Psoas muscle (tissue), 7 donors: ENCODE measurements at regions not wholly inside any gene's neighbourhood (a gene's known extent, or its start where the extent isn't known, plus 50 kb on each side); places are given as distances from the start of the nearest gene placed in this dataset.

ENCODE experiments used
- ATAC-seq, 4 donors: fragments of 200-7000 bp; cut with Tn5 transposase; one replicate each; pipeline ENCODE4 v1.9.1; 2020; ENCODE audit warnings: moderate library complexity in 3 of 4, mild to moderate bottlenecking in 2 of 4
- DNase-seq, 2 donors: peaks; one replicate each; pipeline ENCODE4 v3.0.0-alpha.2; 2020
- H3K27ac ChIP-seq: fragments of 200-600 bp; one replicate; pipeline ENCODE4 v1.8.0; 2022
- H3K27me3 ChIP-seq, 3 donors: fragments of 200-600 bp in 1 of 3; one replicate each; pipeline versions ENCODE4 v1.6.1 to v1.8.0; 2013 to 2022; ENCODE audit warnings: low read length in 2 of 3, mild to moderate bottlenecking in 2 of 3, moderate library complexity in 1 of 3; ENCODE audit not compliant: insufficient read depth in 3 of 3
- H3K36me3 ChIP-seq, 2 donors: fragments of 200-600 bp in 1 of 2; one replicate each; pipeline versions ENCODE4 v1.6.1 to v1.8.0; 2013 to 2022; ENCODE audit warnings: low read depth in 1 of 2, mild to moderate bottlenecking in 1 of 2, moderate library complexity in 1 of 2; ENCODE audit not compliant: insufficient read depth in 1 of 2
- H3K4me1 ChIP-seq: fragments of 200-600 bp; one replicate; pipeline ENCODE4 v1.8.0; 2022
- H3K4me3 ChIP-seq: fragments of 200-600 bp; one replicate; pipeline ENCODE4 v1.8.0; 2022; ENCODE audit warnings: mild to moderate bottlenecking
- H3K9me3 ChIP-seq: fragments of 200-600 bp; one replicate; pipeline ENCODE4 v1.8.0; 2022
- CTCF ChIP-seq: fragments of 200-600 bp; IDR thresholded peaks from one replicate; pipeline ENCODE4 v1.8.0; 2022; ENCODE audit warnings: antibody characterized with exemption
- WGBS, 3 donors: extraction: QIAGEN DNeasy Blood & Tissue Kit; methylation state at CpG; one replicate each; pipeline versions ENCODE4 v1.1.6 to v1.1.7; 2013; 5-methylcytosine and 5-hydroxymethylcytosine counted together
- intact Hi-C, 2 donors: fragments of 100-400 bp; cut with DNase I; formaldehyde crosslinking; loops; one replicate each; pipeline versions ENCODE4 v1.11.0 to v1.14.2; 2022
- donor health status: healthy with polysubstance abuse.
- donor health status: DM: no; HTN: no; CAD: no; lungs with moderate emphysema.
- donor health status: Bipolar disorder and iron deficiency.
- donor health status: healthy.
- donor health status: DM: yes; HTN: yes; CAD: no.
- donor health status: DM: no; HTN: no; CAD: no.
- donor health status: DM: yes; HTN: yes; CAD: no.

GRCh38 chr13:50320271-50320862 is 305.1 kb downstream of the KCNRG start:
- intact Hi-C loops, result no loop called here
- WGBS, 3 donors, result 0% methylated on average over 1 of the region's 1 CpG
- no peaks in the 10 kb centered on the region for H3K9me3 ChIP-seq

DNA sequence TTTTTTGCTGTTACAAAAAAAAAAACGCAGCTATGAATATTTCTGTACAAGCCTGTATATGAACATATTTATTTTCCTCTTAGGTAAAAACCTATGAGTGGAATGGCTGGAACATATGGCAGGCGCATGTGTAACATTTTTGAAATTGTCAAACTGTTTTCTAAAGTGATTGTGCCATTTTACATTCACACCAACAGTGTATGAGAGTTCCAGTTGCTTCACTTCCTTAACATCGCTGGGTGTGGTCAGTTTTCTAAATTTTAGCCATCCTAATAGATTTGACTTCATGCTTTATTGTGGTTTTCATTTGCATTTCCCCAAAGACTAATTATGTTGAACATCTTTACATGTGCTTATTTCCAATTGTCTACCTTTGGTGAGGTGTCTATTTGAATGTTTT is 306.8 kb downstream of the KCNRG start:
- WGBS, 3 donors, result 74 to 90% (median 78%) methylated on average over 3 of the region's 3 CpGs
- no peak for DNase-seq
- TF ChIP-seq CTCF, result no peak
- Histone ChIP-seq H3K4me3 (no peak overlapping the region), H3K9me3 (no peaks in the 10 kb centered on the region), H3K4me1 (no peaks in the 10 kb centered on the region), H3K27ac (no peak overlapping the region), H3K36me3 (no peaks in the 10 kb centered on the region), H3K27me3 (no peaks in the 10 kb centered on the region)
- intact Hi-C loops, result no loop called here
- ATAC-seq, result no peak

More at GRCh38 chr13:50320271-50320862, 305.1 kb downstream of the KCNRG start:
- H3K4me3 ChIP-seq, result no peak overlapping the region
- H3K27me3 ChIP-seq, result no peaks in the 10 kb centered on the region
- H3K27ac ChIP-seq, result no peak overlapping the region
- no peak for TF ChIP-seq CTCF
- H3K36me3 ChIP-seq, result no peaks in the 10 kb centered on the region
- DNase-seq (no peak), ATAC-seq (no peak)
- H3K4me1 ChIP-seq, result no peaks in the 10 kb centered on the region

GRCh38 chr13:50323440-50324065 is 308.3 kb downstream of the KCNRG start:
- no peak for DNase-seq
- Histone ChIP-seq H3K4me3 (no peak overlapping the region), H3K9me3 (no peaks in the 10 kb centered on the region), H3K4me1 (no peaks in the 10 kb centered on the region), H3K27me3 (no peaks in the 10 kb centered on the region), H3K27ac (no peak overlapping the region), H3K36me3 (no peaks in the 10 kb centered on the region)
- no peak for TF ChIP-seq CTCF
- no peak for ATAC-seq
- intact Hi-C loops, result no loop called here
- WGBS, 3 donors, result 84 to 92% (median 86%) methylated on average over 3 of the region's 3 CpGs

DNA sequence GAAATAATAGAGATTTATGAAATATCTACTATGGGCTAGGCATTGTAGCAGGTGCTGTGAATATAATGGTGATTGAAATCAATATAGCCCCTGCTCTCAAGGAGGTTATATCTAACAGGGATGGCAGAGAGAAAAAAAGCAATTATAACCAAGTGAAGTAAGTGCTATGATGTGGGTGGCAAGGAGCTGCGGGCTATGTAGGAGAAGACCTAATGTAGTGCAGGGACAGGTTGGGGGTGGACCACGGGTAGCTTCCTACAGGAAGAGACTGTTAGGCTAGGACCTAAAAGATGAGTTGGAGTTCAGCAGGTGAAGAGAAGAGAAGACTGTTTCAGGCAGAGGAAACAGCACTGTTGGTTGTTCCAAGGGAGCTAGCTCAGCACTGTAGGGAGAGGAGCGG is 311.0 kb downstream of the KCNRG start:
- no peaks in the 10 kb centered on the region for H3K9me3 ChIP-seq
- H3K27me3 ChIP-seq, result no peaks in the 10 kb centered on the region
- no peaks in the 10 kb centered on the region for H3K4me1 ChIP-seq
- H3K27ac ChIP-seq, result no peak overlapping the region
- no peak overlapping the region for H3K4me3 ChIP-seq
- ATAC-seq (no peak), DNase-seq (no peak)
- intact Hi-C loops, result no loop called here
- H3K36me3 ChIP-seq, result no peaks in the 10 kb centered on the region
- WGBS, 3 donors, result 91 to 93% (median 93%) methylated on average over 3 of the region's 3 CpGs
- TF ChIP-seq CTCF, result no peak

- no peak for TF ChIP-seq CTCF
These were observed 311.6 kb downstream of the KCNRG start for GRCh38 chr13:50326811-50327210.

More at GRCh38 chr13:50326811-50327210, 311.6 kb downstream of the KCNRG start:
- Histone ChIP-seq H3K4me3 (no peak overlapping the region), H3K36me3 (no peaks in the 10 kb centered on the region), H3K4me1 (no peaks in the 10 kb centered on the region), H3K9me3 (no peaks in the 10 kb centered on the region), H3K27ac (no peak overlapping the region), H3K27me3 (no peaks in the 10 kb centered on the region)
- ATAC-seq (no peak), DNase-seq (no peak)
- intact Hi-C loops, result no loop called here
- WGBS, 3 donors, result 44 to 54% (median 53%) methylated on average over 5 of the region's 5 CpGs
